ENCODE measurements at regions not wholly inside any gene's neighbourhood (a gene's known extent, or its start where the extent isn't known, plus 50 kb on each side); places are given as distances from the start of the nearest gene placed in this dataset.
"Not testable (repeated sequence)": the region's sequence is repeated elsewhere in the genome, so short reads cannot be mapped to it uniquely, and the experiment has no call there.

- TF ChIP-seq, protein P1, sequence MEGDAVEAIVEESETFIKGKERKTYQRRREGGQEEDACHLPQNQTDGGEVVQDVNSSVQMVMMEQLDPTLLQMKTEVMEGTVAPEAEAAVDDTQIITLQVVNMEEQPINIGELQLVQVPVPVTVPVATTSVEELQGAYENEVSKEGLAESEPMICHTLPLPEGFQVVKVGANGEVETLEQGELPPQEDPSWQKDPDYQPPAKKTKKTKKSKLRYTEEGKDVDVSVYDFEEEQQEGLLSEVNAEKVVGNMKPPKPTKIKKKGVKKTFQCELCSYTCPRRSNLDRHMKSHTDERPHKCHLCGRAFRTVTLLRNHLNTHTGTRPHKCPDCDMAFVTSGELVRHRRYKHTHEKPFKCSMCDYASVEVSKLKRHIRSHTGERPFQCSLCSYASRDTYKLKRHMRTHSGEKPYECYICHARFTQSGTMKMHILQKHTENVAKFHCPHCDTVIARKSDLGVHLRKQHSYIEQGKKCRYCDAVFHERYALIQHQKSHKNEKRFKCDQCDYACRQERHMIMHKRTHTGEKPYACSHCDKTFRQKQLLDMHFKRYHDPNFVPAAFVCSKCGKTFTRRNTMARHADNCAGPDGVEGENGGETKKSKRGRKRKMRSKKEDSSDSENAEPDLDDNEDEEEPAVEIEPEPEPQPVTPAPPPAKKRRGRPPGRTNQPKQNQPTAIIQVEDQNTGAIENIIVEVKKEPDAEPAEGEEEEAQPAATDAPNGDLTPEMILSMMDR (IDR thresholded peaks at IDR 0.05), result no peak
- intact Hi-C loops (cut with DNase I), result no loop called here
- DNase-seq (no peak), ATAC-seq (no peak)
- H3K27me3 ChIP-seq (ENCODE audit: insufficient read depth in 3 of 3, low read length in 2 of 3), result no peaks in the 10 kb centered on the region
- H3K27ac ChIP-seq, result no peak overlapping the region
- 54 to 74% (median 58%) methylated on average over 6 of the region's 6 CpGs for WGBS, 3 donors
- no peaks in the 10 kb centered on the region for H3K9me3 ChIP-seq
- no peaks in the 10 kb centered on the region for H3K36me3 ChIP-seq (ENCODE audit: insufficient read depth in 1 of 2, low read depth in 1 of 2)
- no peaks in the 10 kb centered on the region for H3K4me1 ChIP-seq
- H3K4me3 ChIP-seq, result no peak overlapping the region
Observed at GRCh38 chr9:88874391-88874790, 116.9 kb upstream of the S1PR3 start.

DNA sequence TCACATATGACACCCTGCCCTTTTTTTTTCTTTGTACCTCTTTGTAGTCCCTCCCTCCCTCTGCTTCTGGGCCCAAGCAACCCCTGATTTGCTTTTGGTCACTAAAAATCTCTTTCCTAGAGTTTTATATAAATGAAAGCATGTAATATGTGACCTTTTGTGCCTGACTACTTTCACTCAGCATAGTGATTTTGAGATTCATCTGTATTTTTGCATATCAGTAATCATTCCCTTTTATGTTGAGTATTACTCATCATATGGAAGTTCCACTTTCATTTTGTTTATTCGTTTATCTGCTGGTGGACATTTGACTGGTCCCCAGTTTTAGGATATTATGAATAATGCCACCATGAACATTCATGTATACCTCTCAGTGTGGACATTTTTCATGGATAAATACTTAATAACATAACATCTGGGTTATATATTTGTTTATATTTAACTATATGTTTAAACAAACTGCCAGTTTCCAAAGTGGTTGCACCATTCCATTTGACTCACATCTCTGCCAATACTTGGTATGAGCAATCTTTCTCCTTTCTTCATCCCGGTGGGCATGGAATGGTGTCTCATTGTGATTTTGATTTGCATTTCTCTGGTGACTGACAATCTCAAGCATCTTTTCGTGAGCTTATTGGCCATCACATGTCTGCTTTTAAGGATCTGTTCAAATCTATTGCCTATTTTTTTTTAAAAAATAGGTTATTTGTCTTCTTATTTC, 115.7 kb upstream of the S1PR3 start:
- ATAC-seq (no peak), DNase-seq (no peak)
- 86 to 95% (median 94%) methylated on average over 3 of the region's 3 CpGs for WGBS, 3 donors
- intact Hi-C loops (cut with DNase I), result no loop called here
- H3K4me1 ChIP-seq, result no peaks in the 10 kb centered on the region
- H3K4me3 ChIP-seq, result no peak overlapping the region
- no peaks in the 10 kb centered on the region for H3K27me3 ChIP-seq (ENCODE audit: insufficient read depth in 3 of 3, low read length in 2 of 3)
- no peak overlapping the region for H3K27ac ChIP-seq
- no peaks in the 10 kb centered on the region for H3K36me3 ChIP-seq (ENCODE audit: insufficient read depth in 1 of 2, low read depth in 1 of 2)
- H3K9me3 ChIP-seq, result no peaks in the 10 kb centered on the region
- TF ChIP-seq, protein P1 (IDR thresholded peaks at IDR 0.05), result no peak

- Histone ChIP-seq H3K36me3 (ENCODE audit: insufficient read depth in 1 of 2, low read depth in 1 of 2) (no peaks in the 10 kb centered on the region), H3K4me1 (no peaks in the 10 kb centered on the region), H3K27me3 (ENCODE audit: insufficient read depth in 3 of 3, low read length in 2 of 3) (no peaks in the 10 kb centered on the region), H3K4me3 (no peak overlapping the region), H3K9me3 (no peaks in the 10 kb centered on the region), H3K27ac (no peak overlapping the region)
- ATAC-seq, result no peak
- WGBS, 3 donors, result 63 to 89% (median 76%) methylated on average over 8 of the region's 8 CpGs
- DNase-seq, result no peak
- intact Hi-C loops (cut with DNase I), result no loop called here
- TF ChIP-seq, protein P1 (IDR thresholded peaks at IDR 0.05), result no peak
Observed at GRCh38 chr9:88880199-88880598, 111.1 kb upstream of the S1PR3 start.

- H3K9me3 ChIP-seq; intact Hi-C loops (cut with DNase I); H3K27ac ChIP-seq; H3K4me3 ChIP-seq; ATAC-seq; H3K36me3 ChIP-seq (ENCODE audit: insufficient read depth in 1 of 2, low read depth in 1 of 2); DNase-seq; H3K4me1 ChIP-seq; H3K27me3 ChIP-seq (ENCODE audit: insufficient read depth in 3 of 3, low read length in 2 of 3): not testable (repeated sequence)
- 88 to 95% (median 89%) methylated on average over 1 of the region's 1 CpG for WGBS, 3 donors
Observed at GRCh38 chr9:88884291-88884690, 107.0 kb upstream of the S1PR3 start.

DNA sequence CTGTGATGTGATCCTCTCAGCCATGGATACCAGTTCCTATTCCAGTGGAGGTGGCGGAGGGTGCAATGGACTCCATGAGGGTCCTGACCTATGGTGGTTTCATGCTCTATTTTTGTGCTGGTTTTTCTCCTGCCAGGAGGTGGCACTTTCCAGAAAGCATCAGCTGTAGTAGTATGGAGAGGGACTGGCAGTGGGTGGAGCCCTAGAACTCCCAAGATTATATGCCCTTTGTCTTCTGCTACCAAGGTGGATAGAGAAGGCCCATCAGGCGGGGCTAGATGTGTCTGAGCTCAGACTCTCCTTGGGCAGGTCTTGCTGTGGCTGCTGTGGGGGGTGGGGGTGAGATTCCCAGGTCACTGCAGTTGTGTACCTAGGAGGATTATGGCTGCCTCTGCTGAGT, 104.5 kb upstream of the S1PR3 start:
- ATAC-seq; H3K4me3 ChIP-seq; H3K36me3 ChIP-seq (ENCODE audit: insufficient read depth in 1 of 2, low read depth in 1 of 2); H3K9me3 ChIP-seq; H3K27me3 ChIP-seq (ENCODE audit: insufficient read depth in 3 of 3, low read length in 2 of 3); H3K27ac ChIP-seq; DNase-seq; intact Hi-C loops (cut with DNase I); H3K4me1 ChIP-seq: not testable (repeated sequence)
- 50 to 93% (median 87%) methylated on average over 2 of the region's 2 CpGs for WGBS, 3 donors

GRCh38 chr9:88889386-88889785, 101.9 kb upstream of the S1PR3 start:
- Histone ChIP-seq H3K4me3 (no peak overlapping the region), H3K9me3 (no peaks in the 10 kb centered on the region), H3K27me3 (ENCODE audit: insufficient read depth in 3 of 3, low read length in 2 of 3) (no peaks in the 10 kb centered on the region), H3K36me3 (ENCODE audit: insufficient read depth in 1 of 2, low read depth in 1 of 2) (no peaks in the 10 kb centered on the region), H3K27ac (no peak overlapping the region), H3K4me1 (no peaks in the 10 kb centered on the region)
- ATAC-seq, result no peak
- 74 to 88% (median 84%) methylated on average over 4 of the region's 4 CpGs for WGBS, 3 donors
- intact Hi-C loops (cut with DNase I), result no loop called here
- TF ChIP-seq, protein P1 (IDR thresholded peaks at IDR 0.05), result no peak
- DNase-seq, result no peak
